Parathyroid adenoma (tissue), 2 donors: ENCODE measurements at regions not wholly inside any gene's neighbourhood (a gene's known extent, or its start where the extent isn't known, plus 50 kb on each side); places are given as distances from the start of the nearest gene placed in this dataset.
"Not testable (repeated sequence)": the region's sequence is repeated elsewhere in the genome, so short reads cannot be mapped to it uniquely, and the experiment has no call there.

Experiments used
- H2AFZ ChIP-seq: fragments of 300-600 bp; sonication (generic); one replicate; pipeline ENCODE4 v1.7.0; 2017; ENCODE audit warnings: antibody characterized with exemption, mild to moderate bottlenecking
- H3K27ac ChIP-seq: fragments of 300-600 bp; sonication (generic); one replicate; pipeline ENCODE4 v1.7.0; 2017
- H3K27me3 ChIP-seq: fragments of 300-600 bp; sonication (generic); one replicate; pipeline ENCODE4 v1.7.0; 2017; ENCODE audit warnings: low read length; ENCODE audit not compliant: control insufficient read depth, insufficient read depth
- H3K36me3 ChIP-seq: fragments of 300-600 bp; sonication (generic); one replicate; pipeline ENCODE4 v1.7.0; 2017; ENCODE audit warnings: low read length; ENCODE audit not compliant: control insufficient read depth, insufficient read depth
- H3K4me1 ChIP-seq: fragments of 300-600 bp; sonication (generic); one replicate; pipeline ENCODE4 v1.7.0; 2017; ENCODE audit warnings: control low read depth
- H3K4me2 ChIP-seq: fragments of 300-600 bp; sonication (generic); one replicate; pipeline ENCODE4 v1.7.0; 2017; ENCODE audit warnings: low read length
- H3K4me3 ChIP-seq: fragments of 300-600 bp; sonication (generic); one replicate; pipeline ENCODE4 v1.7.0; 2017; ENCODE audit warnings: low read depth, low read length
- H3K79me2 ChIP-seq: fragments of 300-600 bp; sonication (generic); one replicate; pipeline ENCODE4 v1.7.0; 2017; ENCODE audit warnings: control low read depth
- H3K9ac ChIP-seq: fragments of 300-600 bp; sonication (generic); one replicate; pipeline ENCODE4 v1.7.0; 2017; ENCODE audit warnings: mild to moderate bottlenecking
- H3K9me3 ChIP-seq: fragments of 300-600 bp; sonication (generic); one replicate; pipeline ENCODE4 v1.7.0; 2017; ENCODE audit warnings: low read length; ENCODE audit not compliant: control insufficient read depth
- TF ChIP-seq, protein P1 (sequence below): fragments of 300-600 bp; sonication (generic); IDR thresholded peaks from one replicate; pipeline ENCODE4 v1.7.0; 2017; ENCODE audit warnings: antibody characterized with exemption, mild to moderate bottlenecking
- donor health status: primary hyperparathyroidism.

DNA sequence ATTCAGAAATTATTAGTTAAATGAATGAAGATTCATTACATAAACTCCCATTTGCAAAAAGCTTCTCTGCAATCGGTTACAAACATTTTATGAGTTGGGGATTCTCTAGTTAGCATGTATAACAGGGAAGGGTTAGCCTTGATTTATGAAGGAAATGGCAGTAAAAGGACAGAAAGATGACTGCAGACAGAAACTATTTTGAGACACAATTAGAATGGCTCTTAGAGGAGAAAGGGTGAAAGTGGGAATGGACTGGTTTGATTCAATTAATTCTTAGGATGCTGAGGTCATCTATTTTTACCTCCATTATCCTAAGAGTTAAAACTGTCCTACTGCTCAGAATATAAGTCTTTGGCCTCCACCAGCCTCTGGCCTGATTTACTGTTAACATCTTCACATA, 250.8 kb upstream of the DLGAP1 start:
- no peak overlapping the region for H3K4me2 ChIP-seq
- H3K4me1 ChIP-seq, result no peaks in the 10 kb centered on the region
- TF ChIP-seq, protein P1, sequence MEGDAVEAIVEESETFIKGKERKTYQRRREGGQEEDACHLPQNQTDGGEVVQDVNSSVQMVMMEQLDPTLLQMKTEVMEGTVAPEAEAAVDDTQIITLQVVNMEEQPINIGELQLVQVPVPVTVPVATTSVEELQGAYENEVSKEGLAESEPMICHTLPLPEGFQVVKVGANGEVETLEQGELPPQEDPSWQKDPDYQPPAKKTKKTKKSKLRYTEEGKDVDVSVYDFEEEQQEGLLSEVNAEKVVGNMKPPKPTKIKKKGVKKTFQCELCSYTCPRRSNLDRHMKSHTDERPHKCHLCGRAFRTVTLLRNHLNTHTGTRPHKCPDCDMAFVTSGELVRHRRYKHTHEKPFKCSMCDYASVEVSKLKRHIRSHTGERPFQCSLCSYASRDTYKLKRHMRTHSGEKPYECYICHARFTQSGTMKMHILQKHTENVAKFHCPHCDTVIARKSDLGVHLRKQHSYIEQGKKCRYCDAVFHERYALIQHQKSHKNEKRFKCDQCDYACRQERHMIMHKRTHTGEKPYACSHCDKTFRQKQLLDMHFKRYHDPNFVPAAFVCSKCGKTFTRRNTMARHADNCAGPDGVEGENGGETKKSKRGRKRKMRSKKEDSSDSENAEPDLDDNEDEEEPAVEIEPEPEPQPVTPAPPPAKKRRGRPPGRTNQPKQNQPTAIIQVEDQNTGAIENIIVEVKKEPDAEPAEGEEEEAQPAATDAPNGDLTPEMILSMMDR, result no peak
- no peak overlapping the region for H2AFZ ChIP-seq
- H3K79me2 ChIP-seq, result no peaks in the 10 kb centered on the region
- no peaks in the 10 kb centered on the region for H3K27me3 ChIP-seq
- H3K4me3 ChIP-seq, result no peak overlapping the region
- no peak overlapping the region for H3K9ac ChIP-seq
- no peaks in the 10 kb centered on the region for H3K9me3 ChIP-seq
- H3K27ac ChIP-seq, result no peak overlapping the region
- H3K36me3 ChIP-seq, result no peaks in the 10 kb centered on the region

DNA sequence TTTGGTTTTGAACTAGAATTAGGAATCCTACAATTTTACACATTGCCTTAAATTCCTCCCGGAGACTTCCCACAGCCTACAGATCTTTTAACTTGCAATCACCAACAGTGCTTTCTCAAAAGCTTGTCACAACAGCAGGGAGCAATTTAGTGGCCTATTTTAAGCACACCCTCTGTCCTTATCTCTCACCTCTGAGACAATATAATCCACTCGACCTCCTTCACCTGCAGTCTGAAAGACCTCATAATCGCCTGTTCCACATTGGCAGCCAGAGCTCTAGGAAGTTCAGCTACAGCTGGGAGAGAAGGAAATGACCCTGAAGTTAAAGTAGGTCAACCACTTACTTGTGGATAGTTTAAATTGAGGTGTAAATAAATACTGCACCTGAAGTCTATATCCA, 249.7 kb upstream of the DLGAP1 start:
- Histone ChIP-seq H3K36me3 (no peaks in the 10 kb centered on the region), H3K4me2 (no peak overlapping the region), H3K27ac (no peak overlapping the region), H3K9ac (no peak overlapping the region), H2AFZ (no peak overlapping the region), H3K79me2 (no peaks in the 10 kb centered on the region), H3K4me3 (no peak overlapping the region), H3K9me3 (no peaks in the 10 kb centered on the region), H3K27me3 (no peaks in the 10 kb centered on the region), H3K4me1 (no peaks in the 10 kb centered on the region)
- TF ChIP-seq, protein P1, result no peak

DNA sequence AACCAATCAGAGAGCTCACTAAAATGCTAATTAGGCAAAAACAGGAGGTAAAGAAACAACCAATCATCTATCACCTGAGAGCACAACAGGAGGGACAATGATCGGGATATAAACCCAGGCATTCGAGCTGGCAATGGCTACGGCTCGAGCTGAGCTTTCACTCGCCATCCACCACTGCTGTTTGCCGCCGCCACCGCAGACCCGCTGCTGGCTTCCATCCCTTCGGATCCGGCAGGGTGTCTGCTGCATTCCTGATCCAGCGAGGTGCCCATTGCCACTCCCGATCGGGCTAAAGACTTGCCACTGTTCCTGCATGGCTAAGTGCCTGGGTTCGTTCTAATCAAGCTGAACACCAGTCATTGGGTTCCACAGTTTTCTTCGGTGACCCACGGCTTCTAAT, 236.7 kb upstream of the DLGAP1 start:
- no peaks in the 10 kb centered on the region for H3K4me1 ChIP-seq
- no peaks in the 10 kb centered on the region for H3K9me3 ChIP-seq
- H2AFZ ChIP-seq, result no peak overlapping the region
- H3K27ac ChIP-seq, result no peak overlapping the region
- no peaks in the 10 kb centered on the region for H3K36me3 ChIP-seq
- H3K4me3 ChIP-seq, result no peak overlapping the region
- H3K4me2 ChIP-seq, result no peak overlapping the region
- no peaks in the 10 kb centered on the region for H3K79me2 ChIP-seq
- no peaks in the 10 kb centered on the region for H3K27me3 ChIP-seq
- no peak overlapping the region for H3K9ac ChIP-seq
- TF ChIP-seq, protein P1, result no peak

DNA sequence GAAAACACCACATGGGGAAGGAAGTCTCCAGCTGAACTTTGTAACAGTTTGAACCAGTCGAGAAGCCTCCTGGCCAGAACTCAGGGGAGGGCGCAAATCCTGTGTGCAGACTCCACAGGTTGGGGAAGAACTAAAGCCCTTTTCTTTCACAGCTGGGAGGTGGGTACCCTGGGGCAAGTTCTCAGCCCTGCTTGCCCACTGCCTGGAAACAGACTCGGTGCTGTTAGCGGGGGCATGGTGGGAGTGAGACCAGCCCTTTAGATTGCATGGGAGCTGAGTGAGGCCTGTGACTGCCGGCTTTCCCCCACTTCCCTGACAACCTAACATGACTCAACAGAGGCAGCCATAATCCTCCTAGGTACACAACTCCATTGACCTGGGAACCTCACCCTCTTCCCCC, 223.6 kb upstream of the DLGAP1 start:
- not testable (repeated sequence) for H2AFZ ChIP-seq, H3K27ac ChIP-seq, H3K4me3 ChIP-seq, H3K9me3 ChIP-seq, H3K79me2 ChIP-seq, H3K9ac ChIP-seq, H3K36me3 ChIP-seq, H3K4me1 ChIP-seq, H3K27me3 ChIP-seq, H3K4me2 ChIP-seq

DNA sequence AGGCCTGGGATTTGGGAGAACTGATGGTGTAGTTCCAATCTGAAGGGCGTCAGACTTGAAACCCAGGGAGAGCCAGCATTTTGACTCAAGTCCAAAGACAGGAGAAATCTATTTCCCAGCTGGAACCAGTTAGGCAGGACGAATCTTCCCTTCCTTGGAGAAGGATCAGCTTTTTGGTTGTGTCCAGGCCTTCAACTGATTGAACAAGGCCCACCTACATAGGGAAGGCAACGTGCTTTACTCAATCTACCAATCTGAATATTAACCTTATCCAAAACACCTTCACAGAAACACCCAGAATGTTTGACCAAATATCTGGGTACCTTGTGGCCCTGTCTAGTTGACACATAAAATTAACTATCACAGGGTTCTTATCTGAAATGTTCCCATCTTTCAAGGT, 221.9 kb upstream of the DLGAP1 start:
- no peak overlapping the region for H3K4me3 ChIP-seq
- H3K27me3 ChIP-seq, result no peaks in the 10 kb centered on the region
- no peaks in the 10 kb centered on the region for H3K9me3 ChIP-seq
- no peaks in the 10 kb centered on the region for H3K4me1 ChIP-seq
- no peak overlapping the region for H2AFZ ChIP-seq
- H3K4me2 ChIP-seq, result no peak overlapping the region
- H3K9ac ChIP-seq, result no peak overlapping the region
- H3K27ac ChIP-seq, result no peak overlapping the region
- no peaks in the 10 kb centered on the region for H3K79me2 ChIP-seq
- TF ChIP-seq, protein P1, result no peak
- H3K36me3 ChIP-seq, result no peaks in the 10 kb centered on the region
